ENCODE measurements at regions not wholly inside any gene's neighbourhood (a gene's known extent, or its start where the extent isn't known, plus 50 kb on each side); places are given as distances from the start of the nearest gene placed in this dataset.

GRCh38 chr19:28646629-28647028 lies 566.3 kb downstream of the UQCRFS1 start:
- ChIA-PET POLR2A (no interaction called here), CTCF (no interaction called here)
- no peak for DNase-seq (ENCODE audit: unreplicated experiment)
- Mint-ChIP-seq H3K27me3 (ENCODE audit: insufficient read depth, unreplicated experiment) (no peaks in the 10 kb centered on the region), H3K36me3 (ENCODE audit: insufficient read depth, unreplicated experiment) (no peaks in the 10 kb centered on the region), H3K9me3 (ENCODE audit: unreplicated experiment) (peaks cover 53% of the 10 kb centered on the region), H3K4me3 (ENCODE audit: unreplicated experiment) (no peak overlapping the region), H3K27ac (ENCODE audit: low read depth, unreplicated experiment) (no peak overlapping the region), H3K4me1 (ENCODE audit: insufficient read depth, unreplicated experiment) (no peaks in the 10 kb centered on the region)
- TF ChIP-seq, protein P1, sequence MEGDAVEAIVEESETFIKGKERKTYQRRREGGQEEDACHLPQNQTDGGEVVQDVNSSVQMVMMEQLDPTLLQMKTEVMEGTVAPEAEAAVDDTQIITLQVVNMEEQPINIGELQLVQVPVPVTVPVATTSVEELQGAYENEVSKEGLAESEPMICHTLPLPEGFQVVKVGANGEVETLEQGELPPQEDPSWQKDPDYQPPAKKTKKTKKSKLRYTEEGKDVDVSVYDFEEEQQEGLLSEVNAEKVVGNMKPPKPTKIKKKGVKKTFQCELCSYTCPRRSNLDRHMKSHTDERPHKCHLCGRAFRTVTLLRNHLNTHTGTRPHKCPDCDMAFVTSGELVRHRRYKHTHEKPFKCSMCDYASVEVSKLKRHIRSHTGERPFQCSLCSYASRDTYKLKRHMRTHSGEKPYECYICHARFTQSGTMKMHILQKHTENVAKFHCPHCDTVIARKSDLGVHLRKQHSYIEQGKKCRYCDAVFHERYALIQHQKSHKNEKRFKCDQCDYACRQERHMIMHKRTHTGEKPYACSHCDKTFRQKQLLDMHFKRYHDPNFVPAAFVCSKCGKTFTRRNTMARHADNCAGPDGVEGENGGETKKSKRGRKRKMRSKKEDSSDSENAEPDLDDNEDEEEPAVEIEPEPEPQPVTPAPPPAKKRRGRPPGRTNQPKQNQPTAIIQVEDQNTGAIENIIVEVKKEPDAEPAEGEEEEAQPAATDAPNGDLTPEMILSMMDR (IDR thresholded peaks at IDR 0.05; ENCODE audit: unreplicated experiment) = no peak
- intact Hi-C loops (cut with micrococcal nuclease) = no loop called here
- no TSS peak for BruUV-seq (replicated peaks)

DNA sequence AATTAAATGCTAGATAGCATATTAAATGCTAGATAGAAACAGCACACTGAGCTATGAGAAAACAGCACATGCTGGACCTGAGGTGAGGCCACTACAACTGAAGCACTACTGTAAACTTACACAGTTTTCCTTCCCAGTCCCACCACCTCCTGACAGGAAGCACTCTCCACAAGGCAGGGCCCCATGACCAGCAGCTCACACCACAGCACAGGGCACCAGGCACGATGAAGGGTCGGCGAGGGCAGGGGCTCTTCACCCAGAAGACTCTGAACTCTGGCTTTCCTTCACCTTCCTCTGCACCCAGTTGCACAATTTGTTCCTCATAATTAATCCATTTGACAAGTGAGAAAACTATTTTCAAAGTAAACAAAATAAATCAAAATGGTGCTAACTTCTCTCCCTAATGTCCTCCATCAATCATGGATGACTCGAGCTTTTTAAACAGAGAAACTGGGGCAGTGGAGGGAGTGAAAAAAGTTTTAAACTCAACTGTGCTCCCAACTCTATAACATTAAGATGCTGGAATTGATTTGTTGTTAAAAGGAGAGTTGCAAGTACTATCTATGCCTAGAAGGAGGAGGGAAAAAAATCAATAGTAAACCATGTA lies 568.7 kb downstream of the UQCRFS1 start:
- intact Hi-C loops (cut with micrococcal nuclease) = no loop called here
- Mint-ChIP-seq H3K9me3 (ENCODE audit: unreplicated experiment) (peaks cover 50% of the 10 kb centered on the region), H3K4me1 (ENCODE audit: insufficient read depth, unreplicated experiment) (no peaks in the 10 kb centered on the region), H3K36me3 (ENCODE audit: insufficient read depth, unreplicated experiment) (no peaks in the 10 kb centered on the region), H3K27me3 (ENCODE audit: insufficient read depth, unreplicated experiment) (no peaks in the 10 kb centered on the region), H3K4me3 (ENCODE audit: unreplicated experiment) (no peak overlapping the region), H3K27ac (ENCODE audit: low read depth, unreplicated experiment) (no peak overlapping the region)
- BruUV-seq (replicated peaks) = no TSS peak
- TF ChIP-seq, protein P1 (IDR thresholded peaks at IDR 0.05; ENCODE audit: unreplicated experiment) = no peak
- no peak for DNase-seq (ENCODE audit: unreplicated experiment)
- POLR2A ChIA-PET = no interaction called here
- CTCF ChIA-PET = interaction anchor here (1.4 kb wide), 1 partner anchor 10 kb away, joined by 4 read pairs; no protein-coding TSS in a partner anchor

GRCh38 chr19:28642787-28643683 lies 569.9 kb downstream of the UQCRFS1 start:
- ChIA-PET CTCF (interaction anchor here (1.4 kb wide), 1 partner anchor 9 kb away, joined by 4 read pairs; no protein-coding TSS in a partner anchor), POLR2A (no interaction called here)
- intact Hi-C loops (cut with micrococcal nuclease) = no loop called here
- Mint-ChIP-seq H3K4me3 (ENCODE audit: unreplicated experiment) (no peak overlapping the region), H3K27ac (ENCODE audit: low read depth, unreplicated experiment) (no peak overlapping the region), H3K4me1 (ENCODE audit: insufficient read depth, unreplicated experiment) (no peaks in the 10 kb centered on the region), H3K9me3 (ENCODE audit: unreplicated experiment) (peaks cover 55% of the 10 kb centered on the region), H3K27me3 (ENCODE audit: insufficient read depth, unreplicated experiment) (no peaks in the 10 kb centered on the region), H3K36me3 (ENCODE audit: insufficient read depth, unreplicated experiment) (no peaks in the 10 kb centered on the region)
- TF ChIP-seq, protein P1 (IDR thresholded peaks at IDR 0.05; ENCODE audit: unreplicated experiment) = no peak
- no peak for DNase-seq (ENCODE audit: unreplicated experiment)
- no TSS peak for BruUV-seq (replicated peaks)

GRCh38 chr19:28641395-28641794 lies 571.6 kb downstream of the UQCRFS1 start:
- Mint-ChIP-seq H3K4me3 (ENCODE audit: unreplicated experiment) (no peak overlapping the region), H3K27me3 (ENCODE audit: insufficient read depth, unreplicated experiment) (no peaks in the 10 kb centered on the region), H3K36me3 (ENCODE audit: insufficient read depth, unreplicated experiment) (no peaks in the 10 kb centered on the region), H3K27ac (ENCODE audit: low read depth, unreplicated experiment) (no peak overlapping the region), H3K4me1 (ENCODE audit: insufficient read depth, unreplicated experiment) (no peaks in the 10 kb centered on the region), H3K9me3 (ENCODE audit: unreplicated experiment) (peaks cover 58% of the 10 kb centered on the region)
- TF ChIP-seq, protein P1 (IDR thresholded peaks at IDR 0.05; ENCODE audit: unreplicated experiment) = no peak
- intact Hi-C loops (cut with micrococcal nuclease) = no loop called here
- ChIA-PET CTCF (no interaction called here), POLR2A (no interaction called here)
- no peak for DNase-seq (ENCODE audit: unreplicated experiment)
- no TSS peak for BruUV-seq (replicated peaks)
